ENCODE measurements at regions not wholly inside any gene's neighbourhood (a gene's known extent, or its start where the extent isn't known, plus 50 kb on each side); places are given as distances from the start of the nearest gene placed in this dataset.
"Not testable (repeated sequence)": the region's sequence is repeated elsewhere in the genome, so short reads cannot be mapped to it uniquely, and the experiment has no call there.

GRCh38 chr16:87033541-87034300 is 283.5 kb downstream of the C16orf95 start:
- DNase-seq = no peak

GRCh38 chr16:87034317-87034716 is 282.9 kb downstream of the C16orf95 start:
- DNase-seq = no peak

GRCh38 chr16:87035053-87035452 is 282.1 kb downstream of the C16orf95 start:
- DNase-seq = no peak

- DNase-seq = no peak
Observed at GRCh38 chr16:87037012-87037411, 280.2 kb downstream of the C16orf95 start.

- DNase-seq = not testable (repeated sequence)
Observed at GRCh38 chr16:87038528-87038927, 278.7 kb downstream of the C16orf95 start.

- DNase-seq = no peak
Observed at GRCh38 chr16:87040169-87041117, 276.7 kb downstream of the C16orf95 start.

- no peak for DNase-seq
Observed at GRCh38 chr16:87041286-87041685, 275.9 kb downstream of the C16orf95 start.

- DNase-seq = no peak
Observed at GRCh38 chr16:87042551-87043230, 274.5 kb downstream of the C16orf95 start.

- no peak for DNase-seq
Observed at GRCh38 chr16:87043231-87044031, 273.8 kb downstream of the C16orf95 start.

GRCh38 chr16:87044032-87044382 is 273.2 kb downstream of the C16orf95 start:
- DNase-seq = no peak

- no peak for DNase-seq
Observed at GRCh38 chr16:87044829-87045228, 272.4 kb downstream of the C16orf95 start.

GRCh38 chr16:87045466-87046216 is 271.6 kb downstream of the C16orf95 start:
- no peak for DNase-seq

- no peak for DNase-seq
Observed at GRCh38 chr16:87046235-87046634, 271.0 kb downstream of the C16orf95 start.

GRCh38 chr16:87047221-87048037 is 269.8 kb downstream of the C16orf95 start:
- DNase-seq = no peak

- no peak for DNase-seq
Observed at GRCh38 chr16:87048038-87048729, 269.0 kb downstream of the C16orf95 start.

- no peak for DNase-seq
Observed at GRCh38 chr16:87048730-87049115, 268.5 kb downstream of the C16orf95 start.

GRCh38 chr16:87049216-87049615 is 268.0 kb downstream of the C16orf95 start:
- not testable (repeated sequence) for DNase-seq

- DNase-seq = no peak
Observed at GRCh38 chr16:87050142-87050541, 267.1 kb downstream of the C16orf95 start.

Measured in renal pelvis (tissue), 1 donor.